Right atrium auricular region (tissue), 2 donors: ENCODE measurements at regions not wholly inside any gene's neighbourhood (a gene's known extent, or its start where the extent isn't known, plus 50 kb on each side); places are given as distances from the start of the nearest gene placed in this dataset.

Experiments used
- DNase-seq: peaks from one replicate; pipeline ENCODE4 v3.0.0-alpha.2; 2019; ENCODE audit warnings: low spot score
- H3K27ac ChIP-seq, 2 donors: fragments of 200-600 bp; sonication (generic); 1 replicate in 1 of 2; 2 replicates in 1 of 2; pipeline ENCODE4 v1.5.1; 2016 to 2019
- H3K27me3 ChIP-seq, 2 donors: fragments of 200-600 bp; sonication (generic); one replicate each; pipeline versions ENCODE4 v1.5.1 to v1.6.0; 2017 to 2019
- H3K36me3 ChIP-seq: fragments of 200-600 bp; sonication (generic); one replicate; pipeline ENCODE4 v1.5.1; 2016
- H3K4me1 ChIP-seq, 2 donors: fragments of 200-600 bp; sonication (generic); one replicate each; pipeline versions ENCODE4 v1.5.1 to v1.6.0; 2017 to 2019
- H3K4me3 ChIP-seq, 2 donors: fragments of 200-600 bp; sonication (generic); 1 replicate in 1 of 2; 2 replicates in 1 of 2; pipeline ENCODE4 v1.5.1; 2017 to 2019; ENCODE audit warnings: mild to moderate bottlenecking in 1 of 2, moderate library complexity in 1 of 2
- H3K9me3 ChIP-seq, 2 donors: fragments of 200-600 bp; sonication (generic); one replicate each; pipeline ENCODE4 v1.5.1; 2019
- TF ChIP-seq, protein P1 (sequence below), 2 donors: fragments of 200-600 bp; sonication (generic); IDR thresholded peaks; one replicate each; pipeline ENCODE4 v1.5.1; 2019; ENCODE audit warnings: antibody characterized with exemption in 2 of 2

DNA sequence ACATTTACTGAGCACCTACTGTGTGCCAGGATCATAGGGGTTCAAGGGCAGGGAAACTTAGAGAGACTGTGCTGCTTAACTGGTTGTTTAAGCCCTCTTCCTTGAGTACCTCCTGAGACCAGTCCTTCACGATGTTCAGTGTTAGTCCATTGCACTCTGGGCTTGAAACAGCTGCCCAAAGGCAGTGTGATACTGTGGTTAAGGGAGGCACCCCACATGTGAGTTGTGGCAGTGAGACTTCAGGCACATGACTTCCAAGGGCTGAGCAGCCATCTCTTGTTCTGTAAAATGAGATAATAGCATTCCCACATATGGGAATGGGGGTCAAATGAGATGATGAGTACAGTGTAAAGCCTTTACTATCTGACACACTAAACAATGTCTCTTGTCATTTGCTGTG lies 75.1 kb downstream of the LINGO1 start:
- TF ChIP-seq, protein P1, sequence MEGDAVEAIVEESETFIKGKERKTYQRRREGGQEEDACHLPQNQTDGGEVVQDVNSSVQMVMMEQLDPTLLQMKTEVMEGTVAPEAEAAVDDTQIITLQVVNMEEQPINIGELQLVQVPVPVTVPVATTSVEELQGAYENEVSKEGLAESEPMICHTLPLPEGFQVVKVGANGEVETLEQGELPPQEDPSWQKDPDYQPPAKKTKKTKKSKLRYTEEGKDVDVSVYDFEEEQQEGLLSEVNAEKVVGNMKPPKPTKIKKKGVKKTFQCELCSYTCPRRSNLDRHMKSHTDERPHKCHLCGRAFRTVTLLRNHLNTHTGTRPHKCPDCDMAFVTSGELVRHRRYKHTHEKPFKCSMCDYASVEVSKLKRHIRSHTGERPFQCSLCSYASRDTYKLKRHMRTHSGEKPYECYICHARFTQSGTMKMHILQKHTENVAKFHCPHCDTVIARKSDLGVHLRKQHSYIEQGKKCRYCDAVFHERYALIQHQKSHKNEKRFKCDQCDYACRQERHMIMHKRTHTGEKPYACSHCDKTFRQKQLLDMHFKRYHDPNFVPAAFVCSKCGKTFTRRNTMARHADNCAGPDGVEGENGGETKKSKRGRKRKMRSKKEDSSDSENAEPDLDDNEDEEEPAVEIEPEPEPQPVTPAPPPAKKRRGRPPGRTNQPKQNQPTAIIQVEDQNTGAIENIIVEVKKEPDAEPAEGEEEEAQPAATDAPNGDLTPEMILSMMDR (IDR thresholded peaks at IDR 0.05): no peak
- H3K27me3 ChIP-seq: no peaks in the 10 kb centered on the region
- no peaks in the 10 kb centered on the region for H3K9me3 ChIP-seq
- no peak overlapping the region for H3K27ac ChIP-seq
- no peak for DNase-seq
- H3K4me3 ChIP-seq: no peak overlapping the region
- no peaks in the 10 kb centered on the region for H3K36me3 ChIP-seq
- H3K4me1 ChIP-seq: no peaks in the 10 kb centered on the region

DNA sequence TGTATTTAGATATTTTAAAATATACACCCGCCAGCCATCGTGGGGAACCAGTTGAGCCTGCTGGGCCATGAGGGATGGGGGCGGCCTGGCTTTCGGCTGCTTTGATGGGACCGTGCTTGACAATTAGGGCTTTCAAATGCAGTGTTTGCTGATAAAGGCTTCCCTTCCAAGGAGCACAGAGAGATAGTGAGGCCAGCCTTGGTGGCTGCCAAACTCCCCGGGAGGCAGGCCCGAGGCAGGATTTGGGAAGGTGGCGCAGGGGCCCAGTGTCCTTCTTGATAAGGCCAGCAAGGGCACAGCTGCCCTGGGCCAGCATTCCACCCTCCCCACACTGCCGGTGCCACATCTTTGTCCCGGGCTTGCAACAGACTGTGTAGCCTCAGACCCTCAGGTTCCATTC lies 75.6 kb downstream of the LINGO1 start:
- H3K4me3 ChIP-seq: no peak overlapping the region
- no peak overlapping the region for H3K27ac ChIP-seq
- H3K9me3 ChIP-seq: no peaks in the 10 kb centered on the region
- H3K27me3 ChIP-seq: no peaks in the 10 kb centered on the region
- TF ChIP-seq, protein P1 (IDR thresholded peaks at IDR 0.05): no peak
- H3K36me3 ChIP-seq: no peaks in the 10 kb centered on the region
- no peak for DNase-seq
- no peaks in the 10 kb centered on the region for H3K4me1 ChIP-seq

DNA sequence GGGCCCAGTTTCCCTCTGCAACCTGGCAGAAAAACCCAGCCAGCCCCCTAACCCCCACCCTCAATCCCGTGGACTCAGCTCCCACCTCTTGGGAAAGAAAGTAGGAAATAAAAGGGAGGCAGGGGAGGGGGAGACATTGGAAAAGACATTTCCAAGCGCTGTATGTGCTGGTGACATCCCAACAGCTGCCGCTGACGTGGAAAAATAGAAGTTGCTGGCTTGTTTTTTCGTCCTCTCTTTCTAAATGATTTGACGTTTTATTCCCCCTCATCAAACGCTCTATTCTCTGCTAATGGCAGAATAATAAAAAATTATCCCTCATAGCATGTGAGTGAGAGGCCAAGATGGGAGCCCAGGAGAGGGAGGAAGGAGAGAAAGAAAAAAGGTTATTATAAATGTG lies 76.1 kb downstream of the LINGO1 start:
- Histone ChIP-seq H3K9me3 (no peaks in the 10 kb centered on the region), H3K27ac (no peak overlapping the region), H3K4me3 (no peak overlapping the region), H3K4me1 (no peaks in the 10 kb centered on the region), H3K36me3 (no peaks in the 10 kb centered on the region), H3K27me3 (no peaks in the 10 kb centered on the region)
- TF ChIP-seq, protein P1 (IDR thresholded peaks at IDR 0.05): no peak
- no peak for DNase-seq

DNA sequence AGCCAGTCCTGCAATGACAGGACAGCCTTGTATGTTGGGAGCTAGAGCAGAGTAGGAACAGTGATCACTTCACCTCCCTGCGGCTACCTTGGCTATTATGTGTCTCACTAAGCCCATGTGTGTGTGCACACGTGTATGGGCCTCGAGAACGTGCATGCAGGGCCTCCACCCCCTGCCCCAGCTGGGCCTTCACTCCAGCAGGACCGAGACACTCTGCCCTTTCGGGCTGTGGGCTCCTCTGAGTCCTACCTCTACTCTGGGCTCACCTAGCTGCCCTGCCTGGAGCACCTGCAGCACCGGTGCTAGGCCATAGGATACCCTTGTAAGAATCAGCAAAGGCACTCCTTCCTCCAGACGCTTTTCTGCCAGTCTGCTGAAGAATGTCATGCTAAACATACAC lies 77.5 kb downstream of the LINGO1 start:
- TF ChIP-seq, protein P1 (IDR thresholded peaks at IDR 0.05): no peak
- no peaks in the 10 kb centered on the region for H3K36me3 ChIP-seq
- H3K27me3 ChIP-seq: no peaks in the 10 kb centered on the region
- no peaks in the 10 kb centered on the region for H3K9me3 ChIP-seq
- DNase-seq: no peak
- H3K27ac ChIP-seq: no peak overlapping the region
- no peaks in the 10 kb centered on the region for H3K4me1 ChIP-seq
- no peak overlapping the region for H3K4me3 ChIP-seq

DNA sequence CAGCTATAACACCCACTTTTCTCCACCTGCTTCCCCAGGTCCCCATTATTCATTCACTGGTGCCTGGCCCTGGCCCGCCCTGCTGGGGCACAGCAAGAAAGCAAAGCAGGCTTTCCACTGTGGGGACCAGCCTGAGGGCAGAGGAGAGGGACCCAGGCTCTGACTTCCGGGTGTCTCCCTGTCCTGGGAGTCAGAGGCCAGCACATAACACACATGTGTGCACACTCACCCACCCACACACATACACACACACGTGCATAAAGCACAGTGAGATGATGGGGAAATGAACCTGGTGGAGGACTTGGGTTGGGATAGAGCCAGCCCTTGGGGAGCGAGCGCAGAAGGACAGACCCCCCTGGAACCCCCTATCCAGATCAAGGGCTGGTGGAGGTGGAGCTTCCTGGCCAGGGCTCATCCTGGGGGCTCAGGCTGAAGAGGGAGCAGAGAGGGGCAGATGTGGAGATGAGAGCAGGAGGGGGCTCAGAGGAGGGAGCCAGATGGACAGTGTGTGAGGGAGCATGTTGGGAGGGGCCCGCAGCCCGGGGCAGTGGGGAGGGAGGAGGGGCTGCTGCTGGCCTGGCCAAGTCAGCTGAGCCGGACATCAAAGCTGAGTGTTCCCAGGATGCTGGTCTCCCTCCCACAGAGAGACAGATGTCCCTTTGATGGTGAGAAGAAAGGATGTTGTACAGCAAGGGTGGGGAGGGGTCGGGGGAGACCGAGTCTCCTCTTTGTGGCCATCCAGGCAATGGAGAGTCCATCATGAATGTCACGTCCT lies 78.2 kb downstream of the LINGO1 start:
- Histone ChIP-seq H3K4me3 (no peak overlapping the region), H3K4me1 (no peaks in the 10 kb centered on the region), H3K27ac (no peak overlapping the region), H3K27me3 (no peaks in the 10 kb centered on the region), H3K9me3 (no peaks in the 10 kb centered on the region), H3K36me3 (no peaks in the 10 kb centered on the region)
- TF ChIP-seq, protein P1 (IDR thresholded peaks at IDR 0.05): no peak
- DNase-seq: no peak

DNA sequence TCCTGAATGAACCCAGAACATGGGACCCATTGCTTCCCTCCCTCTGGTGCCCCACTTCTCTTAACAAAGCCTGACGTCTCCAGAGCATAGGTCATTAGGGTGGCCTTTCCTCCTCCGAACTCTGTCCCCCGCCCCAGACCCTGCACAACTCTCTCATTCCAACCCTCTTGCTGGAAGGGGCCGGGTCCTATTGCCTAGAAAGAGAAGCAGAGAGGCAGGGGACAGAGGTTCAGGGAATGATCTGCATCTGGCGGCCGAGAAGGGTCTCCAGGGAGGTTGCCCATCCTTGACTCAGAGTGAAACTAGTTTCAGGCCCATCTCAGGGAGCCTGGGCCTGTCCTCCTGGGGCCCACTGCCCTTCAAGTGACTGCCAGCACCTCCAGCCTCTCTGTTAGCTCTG lies 79.0 kb downstream of the LINGO1 start:
- Histone ChIP-seq H3K36me3 (no peaks in the 10 kb centered on the region), H3K27me3 (no peaks in the 10 kb centered on the region), H3K4me1 (no peaks in the 10 kb centered on the region), H3K9me3 (no peaks in the 10 kb centered on the region), H3K27ac (no peak overlapping the region), H3K4me3 (no peak overlapping the region)
- TF ChIP-seq, protein P1 (IDR thresholded peaks at IDR 0.05): no peak
- DNase-seq: no peak
